K562 (cell line): ENCODE measurements at regions not wholly inside any gene's neighbourhood (a gene's known extent, or its start where the extent isn't known, plus 50 kb on each side); places are given as distances from the start of the nearest gene placed in this dataset.
A peak's percentile ranks its signal among the peaks of the same experiment; 100 is the strongest.

Experiments
- CREM ChIP-seq: IDR thresholded peaks from 2 replicates; pipeline ENCODE4 v1.6.1; 2014; ENCODE audit warnings: antibody characterized with exemption, low read depth
- CTBP1 ChIP-seq: fragments of 450-650 bp; IDR thresholded peaks from 2 replicates; pipeline ENCODE4 v1.6.1; 2016; ENCODE audit warnings: borderline replicate concordance
- DACH1 ChIP-seq: fragments of 450-650 bp; IDR thresholded peaks from 2 replicates; pipeline ENCODE4 v1.6.1; 2018; ENCODE audit not compliant: partially characterized antibody
- FOSL1 ChIP-seq: fragments of 200-800 bp; sonication (Bioruptor generic); conservative IDR thresholded peaks from 2 replicates; pipeline ENCODE4 v1.6.1; 2016; ENCODE audit warnings: missing genetic modification characterization, missing compliant biosample characterization
- HIVEP1 ChIP-seq: fragments of 250-450 bp; sonication (Bioruptor Pico); IDR thresholded peaks from 2 replicates; pipeline ENCODE4 v1.4.0; 2020; ENCODE audit warnings: mild to moderate bottlenecking
- LEF1 ChIP-seq: fragments of 450-650 bp; IDR thresholded peaks from 2 replicates; pipeline ENCODE4 v1.6.1; 2016; ENCODE audit warnings: mild to moderate bottlenecking
- MCM7 ChIP-seq, 2 experiments: fragments of 450-650 bp; IDR thresholded peaks; 2 replicates each; pipeline ENCODE4 v1.6.1; 2016 to 2018
- MXI1 ChIP-seq: IDR thresholded peaks from 2 replicates; pipeline ENCODE4 v1.6.1; 2011; ENCODE audit warnings: low read depth, mild to moderate bottlenecking, improper control_type of control experiment, low read length
- POLR2AphosphoS2 ChIP-seq: IDR thresholded peaks from 2 replicates; pipeline ENCODE4 v1.6.1; 2012; ENCODE audit warnings: low read length, improper control_type of control experiment
- PREB ChIP-seq: sonication (generic); formaldehyde crosslinking; IDR thresholded peaks from 2 replicates; pipeline ENCODE4 v1.8.1; 2023; ENCODE audit warnings: mild to moderate bottlenecking, missing genetic modification reagents
- RFX5 ChIP-seq: IDR thresholded peaks from 2 replicates; pipeline ENCODE4 v1.6.1; 2011; ENCODE audit warnings: low read depth, mild to moderate bottlenecking, improper control_type of control experiment, low read length
- SIRT6 ChIP-seq: IDR thresholded peaks from one replicate; pipeline ENCODE4 v1.6.1; 2012; ENCODE audit warnings: low read depth, mild to moderate bottlenecking, control low read depth, inconsistent platforms, low read length, moderate library complexity
- SRSF1 ChIP-seq: fragments of 200-400 bp; formaldehyde crosslinking; IDR thresholded peaks from 2 replicates; pipeline ENCODE4 v1.6.1; 2017; ENCODE audit warnings: mild to moderate bottlenecking, low read depth, low read length, moderate library complexity
- ZHX1 ChIP-seq: fragments of 150-350 bp; conservative IDR thresholded peaks from 2 replicates; pipeline ENCODE4 v1.6.1; 2014; ENCODE audit warnings: low read length
- ZNF274 ChIP-seq: IDR thresholded peaks from 2 replicates; pipeline ENCODE4 v1.6.1; 2011; ENCODE audit warnings: low read depth, mild to moderate bottlenecking, low read length, moderate library complexity, borderline replicate concordance
- ZNF354B ChIP-seq: fragments of 250-450 bp; sonication (Bioruptor Pico); IDR thresholded peaks from 2 replicates; pipeline ENCODE4 v1.4.0; 2020
- ZNF398 ChIP-seq: fragments of 250-450 bp; sonication (Bioruptor Pico); IDR thresholded peaks from 2 replicates; pipeline ENCODE4 v1.8.0; 2021; ENCODE audit warnings: moderate library complexity, mild to moderate bottlenecking, inconsistent platforms
- ZNF449 ChIP-seq: fragments of 250-450 bp; sonication (Bioruptor Pico); IDR thresholded peaks from 2 replicates; pipeline ENCODE4 v1.8.0; 2022; ENCODE audit warnings: moderate library complexity, mild to moderate bottlenecking, inconsistent platforms
- ZNF551 ChIP-seq: fragments of 250-450 bp; sonication (Bioruptor Pico); IDR thresholded peaks from 2 replicates; pipeline ENCODE4 v1.5.0; 2021; ENCODE audit warnings: mild to moderate bottlenecking, moderate library complexity
- ZNF696 ChIP-seq: fragments of 250-450 bp; sonication (Bioruptor Pico); conservative IDR thresholded peaks from 2 replicates; pipeline ENCODE4 v1.4.0; 2020; ENCODE audit warnings: mild to moderate bottlenecking, moderate library complexity
- ZNF76 ChIP-seq: fragments of 250-450 bp; sonication (Bioruptor Pico); IDR thresholded peaks from 2 replicates; pipeline ENCODE4 v1.4.0; 2020; ENCODE audit warnings: mild to moderate bottlenecking, moderate library complexity, borderline replicate concordance
- ZNF785 ChIP-seq: fragments of 250-450 bp; sonication (Bioruptor Pico); IDR thresholded peaks from 2 replicates; pipeline ENCODE4 v1.4.0; 2020; ENCODE audit warnings: mild to moderate bottlenecking

GRCh38 chr6:20291764-20292580 lies 79.7 kb upstream of the MBOAT1 start (continued):
- TF ChIP-seq ZNF274 = no peak
- peak; percentile 70 for TF ChIP-seq CREM
- TF ChIP-seq ZNF398 (CRISPR knock-in tag) = no peak
- TF ChIP-seq SIRT6 = no peak
- no peak for TF ChIP-seq ZNF354B (CRISPR knock-in tag)
- no peak for TF ChIP-seq PREB (CRISPR knock-in tag)
- TF ChIP-seq HIVEP1 (CRISPR knock-in tag) = no peak
- TF ChIP-seq POLR2AphosphoS2 = no peak
- TF ChIP-seq ZNF76 (CRISPR knock-in tag) = no peak
- no peak for TF ChIP-seq ZNF696 (CRISPR knock-in tag)
- peak; percentile 81; the same call in 1 of the 2 replicates for TF ChIP-seq LEF1
- no peak for TF ChIP-seq DACH1
- TF ChIP-seq ZHX1 = no peak; the same call in 1 of the 2 replicates
- TF ChIP-seq FOSL1 = no peak
- TF ChIP-seq ZNF449 (CRISPR knock-in tag) = no peak
- peak; percentile 82 for TF ChIP-seq CTBP1
- TF ChIP-seq MXI1 = no peak
- no peak for TF ChIP-seq SRSF1
- TF ChIP-seq MCM7 (IDR thresholded peaks at IDR 0.05) = no peak
- no peak for TF ChIP-seq ZNF785 (CRISPR knock-in tag)
- TF ChIP-seq RFX5 = no peak
- no peak for TF ChIP-seq ZNF551 (CRISPR knock-in tag)
